Peyer's patch (tissue), 4 donors: ENCODE measurements at regions not wholly inside any gene's neighbourhood (a gene's known extent, or its start where the extent isn't known, plus 50 kb on each side); places are given as distances from the start of the nearest gene placed in this dataset.

ENCODE experiments used
- CTCF ChIP-seq, 6 experiments: fragments of 450-650 bp in 4 of 6; fragments of 200-600 bp in 2 of 6; sonication (generic) in 1 of 6; IDR thresholded peaks; one replicate each; pipeline ENCODE4 v1.5.1; 2017 to 2019; ENCODE audit warnings: antibody characterized with exemption in 6 of 6, mild to moderate bottlenecking in 3 of 6, moderate library complexity in 1 of 6
- POLR2A ChIP-seq, 2 donors: fragments of 450-650 bp; IDR thresholded peaks; one replicate each; pipeline ENCODE4 v1.5.1; 2017; ENCODE audit warnings: antibody characterized with exemption in 2 of 2, mild to moderate bottlenecking in 2 of 2, moderate library complexity in 2 of 2

GRCh38 chr4:154944996-154945395 is 163.9 kb downstream of the RBM46 start:
- TF ChIP-seq POLR2A (IDR thresholded peaks at IDR 0.05) = no peak
- no peak for TF ChIP-seq CTCF (IDR thresholded peaks at IDR 0.05)
